Renal cortical epithelial cell (primary cell): ENCODE measurements at regions not wholly inside any gene's neighbourhood (a gene's known extent, or its start where the extent isn't known, plus 50 kb on each side); places are given as distances from the start of the nearest gene placed in this dataset.
A peak's percentile ranks its signal among the peaks of the same experiment; 100 is the strongest.

Source experiments
- DNase-seq: peaks from one replicate; pipeline ENCODE4 v3.0.0-alpha.2; 2011; ENCODE audit warnings: low read depth

GRCh38 chr11:80613655-80614054, 1172.8 kb upstream of the TENM4 start:
- no peak for DNase-seq

- no peak for DNase-seq
These were observed 1169.7 kb upstream of the TENM4 start for GRCh38 chr11:80610516-80610915.

GRCh38 chr11:80603472-80603871, 1162.6 kb upstream of the TENM4 start:
- no peak for DNase-seq

GRCh38 chr11:80598905-80599304, 1158.1 kb upstream of the TENM4 start:
- DNase-seq, result no peak

GRCh38 chr11:80596291-80596810, 1155.5 kb upstream of the TENM4 start:
- DNase-seq, result no peak

GRCh38 chr11:80595011-80595410, 1154.2 kb upstream of the TENM4 start:
- no peak for DNase-seq

GRCh38 chr11:80593648-80594374, 1153.0 kb upstream of the TENM4 start:
- peak; percentile 74 for DNase-seq

- DNase-seq, result no peak
These were observed 1151.7 kb upstream of the TENM4 start for GRCh38 chr11:80592546-80592945.

GRCh38 chr11:80587906-80588305, 1147.1 kb upstream of the TENM4 start:
- no peak for DNase-seq

- peak; percentile 28 for DNase-seq
These were observed 1145.6 kb upstream of the TENM4 start for GRCh38 chr11:80586464-80586863.

GRCh38 chr11:80584661-80585060, 1143.8 kb upstream of the TENM4 start:
- no peak for DNase-seq

GRCh38 chr11:80569832-80570231, 1129.0 kb upstream of the TENM4 start:
- no peak for DNase-seq

GRCh38 chr11:80565231-80565630, 1124.4 kb upstream of the TENM4 start:
- DNase-seq, result no peak

- no peak for DNase-seq
These were observed 1121.8 kb upstream of the TENM4 start for GRCh38 chr11:80562523-80563125.

GRCh38 chr11:80559942-80560341, 1119.1 kb upstream of the TENM4 start:
- no peak for DNase-seq

GRCh38 chr11:80553565-80553964, 1112.7 kb upstream of the TENM4 start:
- DNase-seq, result no peak

GRCh38 chr11:80542704-80543103, 1101.9 kb upstream of the TENM4 start:
- DNase-seq, result no peak

- no peak for DNase-seq
These were observed 1097.2 kb upstream of the TENM4 start for GRCh38 chr11:80538040-80538439.

- DNase-seq, result no peak
These were observed 1092.6 kb upstream of the TENM4 start for GRCh38 chr11:80533463-80533862.

- DNase-seq, result no peak
These were observed 1091.9 kb upstream of the TENM4 start for GRCh38 chr11:80532633-80533232.

GRCh38 chr11:80529726-80530125, 1088.9 kb upstream of the TENM4 start:
- no peak for DNase-seq

- DNase-seq, result no peak
These were observed 1085.0 kb upstream of the TENM4 start for GRCh38 chr11:80525663-80526405.
